CD4-positive, alpha-beta T cell treated with Interferon gamma for 1 hour (primary cell): ENCODE measurements at regions not wholly inside any gene's neighbourhood (a gene's known extent, or its start where the extent isn't known, plus 50 kb on each side); places are given as distances from the start of the nearest gene placed in this dataset.
"Not testable (repeated sequence)": the region's sequence is repeated elsewhere in the genome, so short reads cannot be mapped to it uniquely, and the experiment has no call there.

Experiments
- DNase-seq: peaks from one replicate; pipeline ENCODE4 v3.0.0-alpha.2; 2020

GRCh38 chr6:146944077-146944476 lies 260.1 kb upstream of the STXBP5 start:
- DNase-seq: no peak

GRCh38 chr6:146944809-146945208 lies 259.4 kb upstream of the STXBP5 start:
- DNase-seq: no peak

GRCh38 chr6:146946559-146946958 lies 257.7 kb upstream of the STXBP5 start:
- DNase-seq: no peak

GRCh38 chr6:146948790-146949342 lies 255.4 kb upstream of the STXBP5 start:
- DNase-seq: no peak

- DNase-seq: no peak
Observed at GRCh38 chr6:146949425-146949824, 254.8 kb upstream of the STXBP5 start.

GRCh38 chr6:146950351-146950835 lies 253.8 kb upstream of the STXBP5 start:
- peak; percentile 16 for DNase-seq

- no peak for DNase-seq
Observed at GRCh38 chr6:146955570-146955969, 248.6 kb upstream of the STXBP5 start.

GRCh38 chr6:146957181-146958093 lies 246.8 kb upstream of the STXBP5 start:
- no peak for DNase-seq

- no peak for DNase-seq
Observed at GRCh38 chr6:146961831-146962230, 242.4 kb upstream of the STXBP5 start.

- DNase-seq: no peak
Observed at GRCh38 chr6:146962329-146962728, 241.9 kb upstream of the STXBP5 start.

GRCh38 chr6:146965110-146965689 lies 239.0 kb upstream of the STXBP5 start:
- no peak for DNase-seq

- no peak for DNase-seq
Observed at GRCh38 chr6:146968041-146968760, 236.0 kb upstream of the STXBP5 start.

- no peak for DNase-seq
Observed at GRCh38 chr6:146972546-146972945, 231.7 kb upstream of the STXBP5 start.

GRCh38 chr6:146974351-146974750 lies 229.9 kb upstream of the STXBP5 start:
- DNase-seq: no peak

- DNase-seq: no peak
Observed at GRCh38 chr6:146975093-146975492, 229.1 kb upstream of the STXBP5 start.

GRCh38 chr6:146980900-146981329 lies 223.3 kb upstream of the STXBP5 start:
- DNase-seq: no peak

GRCh38 chr6:146981981-146982380 lies 222.2 kb upstream of the STXBP5 start:
- DNase-seq: no peak

- no peak for DNase-seq
Observed at GRCh38 chr6:146984251-146984924, 219.8 kb upstream of the STXBP5 start.

- DNase-seq: no peak
Observed at GRCh38 chr6:146985111-146985510, 219.1 kb upstream of the STXBP5 start.

GRCh38 chr6:146985966-146986365 lies 218.3 kb upstream of the STXBP5 start:
- no peak for DNase-seq

GRCh38 chr6:146987938-146988337 lies 216.3 kb upstream of the STXBP5 start:
- not testable (repeated sequence) for DNase-seq

GRCh38 chr6:146989860-146990259 lies 214.4 kb upstream of the STXBP5 start:
- no peak for DNase-seq

GRCh38 chr6:146990284-146990683 lies 213.9 kb upstream of the STXBP5 start:
- no peak for DNase-seq
